ENCODE measurements at regions not wholly inside any gene's neighbourhood (a gene's known extent, or its start where the extent isn't known, plus 50 kb on each side); places are given as distances from the start of the nearest gene placed in this dataset.

GRCh38 chr11:62073061-62073460, 50.8 kb upstream of the INCENP start:
- H3K4me1 ChIP-seq (ENCODE audit: control insufficient read depth in 3 of 3, insufficient read depth in 3 of 3, low read length in 3 of 3) = no peaks in the 10 kb centered on the region
- no peak overlapping the region for H3K27ac ChIP-seq (ENCODE audit: low read depth, low read length)
- no peaks in the 10 kb centered on the region for H3K9me3 ChIP-seq (ENCODE audit: control insufficient read depth in 3 of 3, low read length in 3 of 3)
- H3K27me3 ChIP-seq (ENCODE audit: control insufficient read depth in 3 of 3, insufficient read depth in 3 of 3, low read length in 3 of 3) = no peaks in the 10 kb centered on the region
- H3K36me3 ChIP-seq (ENCODE audit: control insufficient read depth in 3 of 3, insufficient read depth in 3 of 3, low read length in 3 of 3) = no peaks in the 10 kb centered on the region
- H3K9ac ChIP-seq (ENCODE audit: low read depth in 1 of 3, low read length in 3 of 3) = no peak overlapping the region
- H3K4me3 ChIP-seq (ENCODE audit: low read length in 3 of 3) = no peak overlapping the region

- Histone ChIP-seq H3K27ac (ENCODE audit: low read depth, low read length) (no peak overlapping the region), H3K27me3 (ENCODE audit: control insufficient read depth in 3 of 3, insufficient read depth in 3 of 3, low read length in 3 of 3) (no peaks in the 10 kb centered on the region), H3K4me3 (ENCODE audit: low read length in 3 of 3) (no peak overlapping the region), H3K9me3 (ENCODE audit: control insufficient read depth in 3 of 3, low read length in 3 of 3) (no peaks in the 10 kb centered on the region), H3K4me1 (ENCODE audit: control insufficient read depth in 3 of 3, insufficient read depth in 3 of 3, low read length in 3 of 3) (no peaks in the 10 kb centered on the region), H3K36me3 (ENCODE audit: control insufficient read depth in 3 of 3, insufficient read depth in 3 of 3, low read length in 3 of 3) (no peaks in the 10 kb centered on the region), H3K9ac (ENCODE audit: low read depth in 1 of 3, low read length in 3 of 3) (no peak overlapping the region)
Measured at GRCh38 chr11:62071408-62071807, 52.4 kb upstream of the INCENP start.

DNA sequence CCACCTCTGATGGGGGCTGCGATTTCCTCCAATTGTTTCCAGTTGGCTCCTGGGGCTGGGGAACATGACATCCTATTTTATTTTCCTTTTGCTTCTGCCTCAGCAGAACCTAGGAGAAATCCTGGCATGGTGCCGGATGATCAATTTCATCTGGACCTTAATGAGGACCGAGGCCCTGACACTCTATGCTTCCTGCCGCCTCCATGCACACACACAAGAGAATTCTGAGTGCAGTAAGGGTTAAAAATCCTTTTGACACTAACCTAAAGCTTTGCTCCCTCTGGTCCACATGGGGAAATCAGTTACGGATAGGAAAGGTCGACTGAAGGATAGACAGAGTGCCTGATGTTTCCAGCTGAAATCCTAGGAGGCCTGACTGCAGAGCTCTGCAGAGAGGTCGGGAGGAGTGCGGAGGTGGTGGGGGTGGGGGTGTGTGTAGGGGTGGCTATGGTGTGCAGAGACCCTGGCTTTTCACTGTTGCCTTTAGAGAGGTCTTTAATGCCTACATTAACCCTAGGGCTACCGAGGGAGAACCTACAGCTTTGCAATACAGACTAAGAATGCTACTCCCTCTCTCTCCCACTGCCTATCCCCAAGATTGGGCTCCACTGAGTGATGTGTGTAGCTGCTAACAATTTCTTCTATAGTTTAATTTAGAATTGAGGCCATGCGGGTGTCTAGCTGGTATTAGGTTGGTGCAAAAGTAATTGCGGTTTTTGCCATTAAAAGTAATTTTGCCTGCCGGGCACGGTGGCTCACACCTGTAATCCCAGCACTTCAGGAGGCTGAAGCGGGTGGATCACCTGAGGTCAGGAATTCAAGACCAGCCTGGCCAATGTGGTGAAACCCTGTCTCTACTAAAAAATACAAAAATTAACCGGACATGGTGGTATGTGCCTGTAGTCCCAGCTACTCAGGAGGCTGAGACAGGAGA, 53.6 kb upstream of the INCENP start:
- H3K4me1 ChIP-seq (ENCODE audit: control insufficient read depth in 3 of 3, insufficient read depth in 3 of 3, low read length in 3 of 3) = no peaks in the 10 kb centered on the region
- no peak overlapping the region for H3K27ac ChIP-seq (ENCODE audit: low read depth, low read length)
- H3K9me3 ChIP-seq (ENCODE audit: control insufficient read depth in 3 of 3, low read length in 3 of 3) = no peaks in the 10 kb centered on the region
- no peaks in the 10 kb centered on the region for H3K36me3 ChIP-seq (ENCODE audit: control insufficient read depth in 3 of 3, insufficient read depth in 3 of 3, low read length in 3 of 3)
- H3K27me3 ChIP-seq (ENCODE audit: control insufficient read depth in 3 of 3, insufficient read depth in 3 of 3, low read length in 3 of 3) = no peaks in the 10 kb centered on the region
- H3K4me3 ChIP-seq (ENCODE audit: low read length in 3 of 3) = no peak overlapping the region
- H3K9ac ChIP-seq (ENCODE audit: low read depth in 1 of 3, low read length in 3 of 3) = no peak overlapping the region

- no peaks in the 10 kb centered on the region for H3K4me1 ChIP-seq (ENCODE audit: control insufficient read depth in 3 of 3, insufficient read depth in 3 of 3, low read length in 3 of 3)
- no peaks in the 10 kb centered on the region for H3K9me3 ChIP-seq (ENCODE audit: control insufficient read depth in 3 of 3, low read length in 3 of 3)
- H3K27ac ChIP-seq (ENCODE audit: low read depth, low read length) = no peak overlapping the region
- no peak overlapping the region for H3K4me3 ChIP-seq (ENCODE audit: low read length in 3 of 3)
- H3K36me3 ChIP-seq (ENCODE audit: control insufficient read depth in 3 of 3, insufficient read depth in 3 of 3, low read length in 3 of 3) = no peaks in the 10 kb centered on the region
- H3K27me3 ChIP-seq (ENCODE audit: control insufficient read depth in 3 of 3, insufficient read depth in 3 of 3, low read length in 3 of 3) = no peaks in the 10 kb centered on the region
- H3K9ac ChIP-seq (ENCODE audit: low read depth in 1 of 3, low read length in 3 of 3) = no peak overlapping the region
Measured at GRCh38 chr11:62069374-62069773, 54.4 kb upstream of the INCENP start.

DNA sequence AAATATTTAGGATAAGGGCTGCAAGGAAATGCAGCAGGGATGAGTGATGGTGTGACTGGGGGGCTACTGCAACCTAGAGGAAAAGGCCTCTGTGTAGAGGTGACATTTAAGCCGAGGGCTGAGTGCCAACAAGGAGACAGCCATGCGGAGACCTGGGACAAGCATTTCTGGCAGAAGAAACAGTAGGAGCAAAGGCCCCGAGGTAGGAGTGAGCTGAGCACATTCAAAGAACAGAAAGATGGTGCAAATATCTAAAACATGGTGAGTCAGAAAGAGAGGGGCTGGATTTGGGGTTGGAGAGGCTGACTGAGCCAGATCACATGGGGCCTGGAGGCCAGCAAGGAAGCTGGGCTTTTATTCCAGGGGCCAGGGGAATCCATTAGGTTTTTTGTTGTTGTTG, 55.1 kb upstream of the INCENP start:
- Histone ChIP-seq H3K27me3 (ENCODE audit: control insufficient read depth in 3 of 3, insufficient read depth in 3 of 3, low read length in 3 of 3) (no peaks in the 10 kb centered on the region), H3K36me3 (ENCODE audit: control insufficient read depth in 3 of 3, insufficient read depth in 3 of 3, low read length in 3 of 3) (no peaks in the 10 kb centered on the region), H3K9me3 (ENCODE audit: control insufficient read depth in 3 of 3, low read length in 3 of 3) (no peaks in the 10 kb centered on the region), H3K9ac (ENCODE audit: low read depth in 1 of 3, low read length in 3 of 3) (no peak overlapping the region), H3K4me1 (ENCODE audit: control insufficient read depth in 3 of 3, insufficient read depth in 3 of 3, low read length in 3 of 3) (no peaks in the 10 kb centered on the region), H3K4me3 (ENCODE audit: low read length in 3 of 3) (no peak overlapping the region), H3K27ac (ENCODE audit: low read depth, low read length) (no peak overlapping the region)

GRCh38 chr11:62067741-62068140, 56.1 kb upstream of the INCENP start:
- Histone ChIP-seq H3K36me3 (ENCODE audit: control insufficient read depth in 3 of 3, insufficient read depth in 3 of 3, low read length in 3 of 3) (no peaks in the 10 kb centered on the region), H3K27ac (ENCODE audit: low read depth, low read length) (no peak overlapping the region), H3K4me1 (ENCODE audit: control insufficient read depth in 3 of 3, insufficient read depth in 3 of 3, low read length in 3 of 3) (no peaks in the 10 kb centered on the region), H3K9ac (ENCODE audit: low read depth in 1 of 3, low read length in 3 of 3) (no peak overlapping the region), H3K27me3 (ENCODE audit: control insufficient read depth in 3 of 3, insufficient read depth in 3 of 3, low read length in 3 of 3) (no peaks in the 10 kb centered on the region), H3K9me3 (ENCODE audit: control insufficient read depth in 3 of 3, low read length in 3 of 3) (no peaks in the 10 kb centered on the region), H3K4me3 (ENCODE audit: low read length in 3 of 3) (no peak overlapping the region)

- Histone ChIP-seq H3K9me3 (ENCODE audit: control insufficient read depth in 3 of 3, low read length in 3 of 3) (no peaks in the 10 kb centered on the region), H3K27ac (ENCODE audit: low read depth, low read length) (no peak overlapping the region), H3K9ac (ENCODE audit: low read depth in 1 of 3, low read length in 3 of 3) (no peak overlapping the region), H3K4me1 (ENCODE audit: control insufficient read depth in 3 of 3, insufficient read depth in 3 of 3, low read length in 3 of 3) (no peaks in the 10 kb centered on the region), H3K27me3 (ENCODE audit: control insufficient read depth in 3 of 3, insufficient read depth in 3 of 3, low read length in 3 of 3) (no peaks in the 10 kb centered on the region), H3K36me3 (ENCODE audit: control insufficient read depth in 3 of 3, insufficient read depth in 3 of 3, low read length in 3 of 3) (no peaks in the 10 kb centered on the region), H3K4me3 (ENCODE audit: low read length in 3 of 3) (no peak overlapping the region)
Measured at GRCh38 chr11:62064221-62064620, 59.6 kb upstream of the INCENP start.

DNA sequence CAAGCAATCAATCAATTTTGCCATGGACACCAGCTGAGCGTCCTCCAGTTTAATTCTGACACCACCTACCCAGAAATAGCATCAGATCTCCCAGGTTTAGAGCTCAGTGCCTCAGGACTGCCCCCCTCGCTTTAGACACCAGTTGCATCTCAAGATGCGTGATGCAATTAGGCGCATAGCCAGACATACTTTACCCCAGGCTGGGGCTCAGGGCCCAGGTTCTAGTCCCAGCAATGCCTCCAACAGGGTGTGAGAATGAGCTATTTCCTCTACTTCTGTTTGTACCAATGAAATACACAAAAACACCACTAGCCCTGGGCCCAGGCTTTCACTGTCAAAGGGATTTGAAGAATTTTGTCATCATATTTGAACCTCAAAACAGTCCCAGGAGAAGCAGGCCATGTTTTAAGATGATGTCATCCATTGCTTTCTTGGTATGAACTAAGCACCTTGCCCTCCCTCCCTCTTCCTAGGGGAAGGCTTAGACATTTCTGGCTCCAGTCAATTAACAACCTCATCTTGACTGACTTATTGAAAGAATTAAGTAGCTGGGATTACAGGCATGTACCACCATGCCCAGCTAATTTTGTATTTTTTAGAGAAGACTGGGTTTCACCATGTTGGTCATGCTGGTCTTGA, 61.5 kb upstream of the INCENP start:
- H3K27me3 ChIP-seq (ENCODE audit: control insufficient read depth in 3 of 3, insufficient read depth in 3 of 3, low read length in 3 of 3) = no peaks in the 10 kb centered on the region
- H3K4me1 ChIP-seq (ENCODE audit: control insufficient read depth in 3 of 3, insufficient read depth in 3 of 3, low read length in 3 of 3) = no peaks in the 10 kb centered on the region
- no peak overlapping the region for H3K9ac ChIP-seq (ENCODE audit: low read depth in 1 of 3, low read length in 3 of 3)
- H3K4me3 ChIP-seq (ENCODE audit: low read length in 3 of 3) = no peak overlapping the region
- no peak overlapping the region for H3K27ac ChIP-seq (ENCODE audit: low read depth, low read length)
- no peaks in the 10 kb centered on the region for H3K36me3 ChIP-seq (ENCODE audit: control insufficient read depth in 3 of 3, insufficient read depth in 3 of 3, low read length in 3 of 3)
- H3K9me3 ChIP-seq (ENCODE audit: control insufficient read depth in 3 of 3, low read length in 3 of 3) = no peaks in the 10 kb centered on the region

DNA sequence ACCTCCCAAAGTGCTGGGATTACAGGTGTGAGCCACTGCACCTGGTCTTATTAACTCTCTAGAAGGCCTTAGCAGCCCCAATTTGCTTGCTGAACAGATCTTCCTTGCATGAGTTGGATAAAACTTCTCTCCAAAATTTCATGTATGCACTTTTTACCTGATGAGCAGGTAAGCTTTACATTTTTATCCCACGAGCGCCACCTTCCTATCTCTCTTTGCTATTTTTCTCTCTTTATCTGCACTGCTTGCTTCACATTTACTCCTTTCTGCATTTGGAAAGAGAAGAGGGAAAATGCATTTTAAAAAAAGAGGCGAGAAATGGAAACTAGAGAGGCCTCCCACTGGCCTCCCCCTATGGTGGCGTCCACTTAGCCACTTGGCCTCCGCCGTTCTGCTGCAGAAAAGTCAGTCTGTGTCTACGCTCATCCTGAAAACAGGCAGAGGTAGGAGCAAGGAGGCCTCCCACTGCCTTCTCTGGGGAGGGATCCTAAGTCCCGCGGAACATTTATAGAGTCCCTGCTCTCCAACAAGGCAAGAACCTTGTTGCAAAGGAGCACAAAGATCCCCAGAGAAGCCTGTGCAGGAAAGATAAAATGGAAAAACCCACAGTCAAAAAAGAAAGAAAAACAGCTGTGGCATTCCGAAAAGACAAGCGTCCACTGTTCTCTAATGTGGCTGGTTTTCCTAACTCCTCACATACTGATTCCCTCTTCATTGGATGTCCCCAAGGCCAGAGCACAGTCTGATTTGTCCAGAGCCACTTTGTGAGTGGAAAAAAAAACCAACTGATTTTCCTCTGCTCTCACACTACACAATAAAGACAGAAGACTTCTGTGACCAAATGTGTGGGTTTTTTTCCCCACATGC, 62.2 kb upstream of the INCENP start:
- no peaks in the 10 kb centered on the region for H3K27me3 ChIP-seq (ENCODE audit: control insufficient read depth in 3 of 3, insufficient read depth in 3 of 3, low read length in 3 of 3)
- no peak overlapping the region for H3K9ac ChIP-seq (ENCODE audit: low read depth in 1 of 3, low read length in 3 of 3)
- H3K4me1 ChIP-seq (ENCODE audit: control insufficient read depth in 3 of 3, insufficient read depth in 3 of 3, low read length in 3 of 3) = peaks cover 0 to 2% (median 0%) of the 10 kb centered on the region in 3 donors
- H3K4me3 ChIP-seq (ENCODE audit: low read length in 3 of 3) = no peak overlapping the region
- no peaks in the 10 kb centered on the region for H3K9me3 ChIP-seq (ENCODE audit: control insufficient read depth in 3 of 3, low read length in 3 of 3)
- no peak overlapping the region for H3K27ac ChIP-seq (ENCODE audit: low read depth, low read length)
- no peaks in the 10 kb centered on the region for H3K36me3 ChIP-seq (ENCODE audit: control insufficient read depth in 3 of 3, insufficient read depth in 3 of 3, low read length in 3 of 3)
